ENCODE measurements at regions not wholly inside any gene's neighbourhood (a gene's known extent, or its start where the extent isn't known, plus 50 kb on each side); places are given as distances from the start of the nearest gene placed in this dataset.

GRCh38 chr6:169895926-169896761, 144.7 kb downstream of the ERMARD start:
- no peak for DNase-seq (ENCODE audit: low read depth)
- no peak for TF ChIP-seq CTCF (IDR thresholded peaks at IDR 0.05; ENCODE audit: low read depth, low read length, missing control alignments)
- H3K4me3 ChIP-seq (ENCODE audit: low read depth, low read length): no peak overlapping the region
- in situ Hi-C loops (cut with HindIII; ENCODE audit: low sequenced_read_pairs): loop anchor here (10.0 kb wide), 3 partner anchors 49 to 209 kb away; no protein-coding TSS in a partner anchor

- no peak for TF ChIP-seq CTCF (IDR thresholded peaks at IDR 0.05; ENCODE audit: low read depth, low read length, missing control alignments)
- no peak for DNase-seq (ENCODE audit: low read depth)
- no peak overlapping the region for H3K4me3 ChIP-seq (ENCODE audit: low read depth, low read length)
- in situ Hi-C loops (cut with HindIII; ENCODE audit: low sequenced_read_pairs): loop anchor here (10.0 kb wide), 3 partner anchors 50 to 210 kb away; no protein-coding TSS in a partner anchor
Measured at GRCh38 chr6:169895000-169895759, 143.8 kb downstream of the ERMARD start.

DNA sequence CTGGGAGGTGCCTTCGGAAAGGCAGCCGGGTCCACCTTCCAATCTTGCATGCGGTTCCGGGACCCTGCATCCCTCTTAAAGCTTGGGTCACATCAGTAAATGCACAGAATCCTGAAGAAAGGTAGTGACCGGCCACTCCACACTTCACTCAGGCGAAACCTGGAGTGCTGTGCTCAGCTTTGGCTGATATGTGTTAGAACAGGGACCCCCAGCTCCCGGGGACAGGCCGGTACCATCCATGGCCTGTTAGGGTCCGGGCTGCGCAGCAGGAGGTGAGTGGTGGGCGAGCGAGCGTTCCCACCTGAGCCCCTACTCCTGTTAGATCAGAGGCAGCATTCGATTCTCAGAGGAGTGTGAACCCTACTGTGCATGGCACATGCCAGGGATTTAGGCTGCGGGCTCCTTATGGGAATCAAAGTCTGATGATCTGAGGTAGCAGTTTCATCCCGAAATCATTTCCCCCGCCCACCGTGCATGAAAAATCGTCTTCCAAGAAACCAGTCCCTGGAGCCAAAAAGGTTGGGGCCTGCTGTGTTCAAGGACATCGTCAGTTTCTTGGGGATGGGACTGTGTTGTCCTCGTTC, 143.0 kb downstream of the ERMARD start:
- DNase-seq (ENCODE audit: low read depth): no peak
- no peak for TF ChIP-seq CTCF (IDR thresholded peaks at IDR 0.05; ENCODE audit: low read depth, low read length, missing control alignments)
- in situ Hi-C loops (cut with HindIII; ENCODE audit: low sequenced_read_pairs): loop anchor here (10.0 kb wide), 3 partner anchors 50 to 210 kb away; no protein-coding TSS in a partner anchor
- no peak overlapping the region for H3K4me3 ChIP-seq (ENCODE audit: low read depth, low read length)

- no peak for TF ChIP-seq CTCF (IDR thresholded peaks at IDR 0.05; ENCODE audit: low read depth, low read length, missing control alignments)
- in situ Hi-C loops (cut with HindIII; ENCODE audit: low sequenced_read_pairs): loop anchor here (10.0 kb wide), 3 partner anchors 51 to 211 kb away; no protein-coding TSS in a partner anchor
- DNase-seq (ENCODE audit: low read depth): no peak
- no peak overlapping the region for H3K4me3 ChIP-seq (ENCODE audit: low read depth, low read length)
Measured at GRCh38 chr6:169893624-169894023, 142.2 kb downstream of the ERMARD start.

DNA sequence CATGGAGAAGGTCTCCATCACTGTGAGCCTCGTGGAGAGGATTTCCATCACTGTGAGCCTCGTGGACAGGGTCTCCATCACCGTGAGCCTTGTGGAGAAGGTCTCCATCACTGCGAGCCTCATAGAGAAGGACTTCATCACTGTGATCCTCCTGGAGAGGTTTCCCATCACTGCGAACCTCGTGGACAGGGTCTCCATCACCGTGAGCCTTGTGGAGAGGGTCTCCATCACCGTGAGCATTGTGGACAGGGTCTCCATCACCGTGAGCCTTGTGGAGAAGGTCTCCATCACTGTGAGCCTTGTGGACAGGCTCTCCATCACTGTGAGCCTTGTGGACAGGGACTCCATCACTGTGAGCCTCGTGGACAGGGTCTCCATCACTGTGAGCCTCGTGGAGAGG, 140.4 kb downstream of the ERMARD start:
- no peak for TF ChIP-seq CTCF (IDR thresholded peaks at IDR 0.05; ENCODE audit: low read depth, low read length, missing control alignments)
- in situ Hi-C loops (cut with HindIII; ENCODE audit: low sequenced_read_pairs): loop anchor here (10.0 kb wide), 3 partner anchors 53 to 213 kb away; no protein-coding TSS in a partner anchor
- no peak for DNase-seq (ENCODE audit: low read depth)
- no peak overlapping the region for H3K4me3 ChIP-seq (ENCODE audit: low read depth, low read length)

DNA sequence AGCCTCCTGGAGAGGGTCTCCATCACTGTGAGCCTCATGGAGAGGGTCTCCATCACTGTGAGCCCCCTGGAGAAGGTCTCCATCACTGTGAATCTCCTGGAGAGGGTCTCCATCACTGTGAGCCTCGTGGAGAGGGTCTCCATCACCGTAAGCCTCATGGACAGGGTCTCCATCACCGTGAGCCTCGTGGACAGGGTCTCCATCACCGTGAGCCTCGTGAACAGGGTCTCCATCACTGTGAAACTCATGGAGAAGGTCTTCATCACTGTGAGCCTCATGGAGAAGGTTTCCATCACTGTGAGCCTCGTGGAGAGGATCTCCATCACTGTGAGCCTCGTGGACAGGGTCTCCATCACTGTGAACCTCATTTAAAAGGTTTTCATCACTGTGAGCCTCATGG, 140.0 kb downstream of the ERMARD start:
- no peak for DNase-seq (ENCODE audit: low read depth)
- in situ Hi-C loops (cut with HindIII; ENCODE audit: low sequenced_read_pairs): loop anchor here (10.0 kb wide), 3 partner anchors 53 to 213 kb away; no protein-coding TSS in a partner anchor
- no peak for TF ChIP-seq CTCF (IDR thresholded peaks at IDR 0.05; ENCODE audit: low read depth, low read length, missing control alignments)

More for the DNA sequence above, 140.0 kb downstream of the ERMARD start:
- H3K4me3 ChIP-seq (ENCODE audit: low read depth, low read length): no peak overlapping the region

Data from astrocyte of the cerebellum (primary cell).